Mammary epithelial cell (primary cell): ENCODE measurements at regions not wholly inside any gene's neighbourhood (a gene's known extent, or its start where the extent isn't known, plus 50 kb on each side); places are given as distances from the start of the nearest gene placed in this dataset.

Source experiments
- EZH2 ChIP-seq: IDR thresholded peaks from 2 replicates; pipeline ENCODE4 v1.6.1; 2012; ENCODE audit warnings: low read length, inconsistent platforms, borderline replicate concordance
- TF ChIP-seq, protein P1 (sequence below), 2 donors: IDR thresholded peaks in 1 of 2; conservative IDR thresholded peaks in 1 of 2; 2 replicates each; pipeline ENCODE4 v1.5.1; 2011 to 2012; ENCODE audit warnings: inconsistent platforms in 2 of 2, low read length in 2 of 2, mild to moderate bottlenecking in 2 of 2, control low read depth in 1 of 2, low read depth in 1 of 2; ENCODE audit not compliant: insufficient read depth in 1 of 2; ENCODE audit errors: extremely low read depth in 1 of 2

DNA sequence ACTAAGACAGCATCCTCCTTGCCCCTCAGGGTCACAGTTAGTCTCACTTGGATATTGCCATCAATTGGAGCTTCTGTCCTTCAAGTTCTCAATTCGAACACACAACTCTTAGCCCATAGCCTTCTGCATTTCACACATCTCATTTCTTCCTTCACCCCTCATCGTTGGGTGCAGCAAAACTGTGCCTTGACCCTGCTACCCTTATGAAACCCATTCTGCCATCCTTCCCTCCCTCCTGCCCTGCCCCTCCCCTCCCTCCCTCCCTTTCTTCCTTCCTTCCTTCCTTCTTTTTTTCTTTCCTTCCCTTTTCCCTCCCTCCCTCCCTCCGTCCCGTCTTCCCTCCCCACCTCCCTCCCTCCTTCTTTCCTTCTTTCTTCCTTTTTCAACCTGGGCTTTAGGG, 80.7 kb upstream of the CYRIA start:
- TF ChIP-seq, protein P1, sequence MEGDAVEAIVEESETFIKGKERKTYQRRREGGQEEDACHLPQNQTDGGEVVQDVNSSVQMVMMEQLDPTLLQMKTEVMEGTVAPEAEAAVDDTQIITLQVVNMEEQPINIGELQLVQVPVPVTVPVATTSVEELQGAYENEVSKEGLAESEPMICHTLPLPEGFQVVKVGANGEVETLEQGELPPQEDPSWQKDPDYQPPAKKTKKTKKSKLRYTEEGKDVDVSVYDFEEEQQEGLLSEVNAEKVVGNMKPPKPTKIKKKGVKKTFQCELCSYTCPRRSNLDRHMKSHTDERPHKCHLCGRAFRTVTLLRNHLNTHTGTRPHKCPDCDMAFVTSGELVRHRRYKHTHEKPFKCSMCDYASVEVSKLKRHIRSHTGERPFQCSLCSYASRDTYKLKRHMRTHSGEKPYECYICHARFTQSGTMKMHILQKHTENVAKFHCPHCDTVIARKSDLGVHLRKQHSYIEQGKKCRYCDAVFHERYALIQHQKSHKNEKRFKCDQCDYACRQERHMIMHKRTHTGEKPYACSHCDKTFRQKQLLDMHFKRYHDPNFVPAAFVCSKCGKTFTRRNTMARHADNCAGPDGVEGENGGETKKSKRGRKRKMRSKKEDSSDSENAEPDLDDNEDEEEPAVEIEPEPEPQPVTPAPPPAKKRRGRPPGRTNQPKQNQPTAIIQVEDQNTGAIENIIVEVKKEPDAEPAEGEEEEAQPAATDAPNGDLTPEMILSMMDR (conservative IDR thresholded peaks at IDR 0.05 in 1 of 2, IDR thresholded peaks at IDR 0.05 in 1 of 2; ENCODE audit: extremely low read depth in 1 of 2, insufficient read depth in 1 of 2, low read depth in 1 of 2, low read length in 2 of 2) = no peak
- TF ChIP-seq EZH2 = no peak
